DND-41 (cell line): ENCODE measurements at regions not wholly inside any gene's neighbourhood (a gene's known extent, or its start where the extent isn't known, plus 50 kb on each side); places are given as distances from the start of the nearest gene placed in this dataset.

ENCODE experiments used
- CTCF ChIP-seq: IDR thresholded peaks from 2 replicates; pipeline ENCODE4 v1.5.1; 2012; ENCODE audit warnings: borderline replicate concordance, low read length, moderate library complexity, mild to moderate bottlenecking; ENCODE audit not compliant: poor library complexity, severe bottlenecking; ENCODE audit errors: extremely low read depth
- EZH2 ChIP-seq: IDR thresholded peaks from 3 replicates; pipeline ENCODE4 v1.6.1; 2012; ENCODE audit warnings: borderline replicate concordance, low read depth, mild to moderate bottlenecking, moderate library complexity, low read length, inconsistent platforms; ENCODE audit not compliant: severe bottlenecking

GRCh38 chr6:125604257-125604656 lies 145.2 kb upstream of the HEY2 start:
- TF ChIP-seq CTCF, result no peak
- no peak for TF ChIP-seq EZH2
